Epidermal melanocyte (primary cell): ENCODE measurements at regions not wholly inside any gene's neighbourhood (a gene's known extent, or its start where the extent isn't known, plus 50 kb on each side); places are given as distances from the start of the nearest gene placed in this dataset.
"Not testable (repeated sequence)": the region's sequence is repeated elsewhere in the genome, so short reads cannot be mapped to it uniquely, and the experiment has no call there.

Experiments used
- DNase-seq: peaks from one replicate; pipeline ENCODE4 v3.0.0; 2011; ENCODE audit warnings: low spot score; ENCODE audit not compliant: insufficient read length

DNA sequence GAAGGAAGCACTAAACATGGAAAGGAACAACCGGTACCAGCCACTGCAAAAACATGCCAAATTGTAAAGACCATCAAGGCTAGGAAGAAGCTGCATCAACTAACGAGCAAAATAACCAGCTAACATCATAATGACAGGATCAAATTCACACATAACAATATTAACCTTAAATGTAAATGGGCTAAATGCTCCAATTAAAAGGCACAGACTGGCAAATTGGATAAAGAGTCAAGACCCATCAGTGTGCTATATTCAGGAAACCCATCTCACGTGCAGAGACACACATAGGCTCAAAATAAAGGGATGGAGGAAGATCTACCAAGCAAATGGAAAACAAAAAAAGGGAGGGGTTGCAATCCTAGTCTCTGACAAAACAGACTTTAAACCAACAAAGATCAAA is 126.3 kb upstream of the CAV2 start:
- DNase-seq, result not testable (repeated sequence)

DNA sequence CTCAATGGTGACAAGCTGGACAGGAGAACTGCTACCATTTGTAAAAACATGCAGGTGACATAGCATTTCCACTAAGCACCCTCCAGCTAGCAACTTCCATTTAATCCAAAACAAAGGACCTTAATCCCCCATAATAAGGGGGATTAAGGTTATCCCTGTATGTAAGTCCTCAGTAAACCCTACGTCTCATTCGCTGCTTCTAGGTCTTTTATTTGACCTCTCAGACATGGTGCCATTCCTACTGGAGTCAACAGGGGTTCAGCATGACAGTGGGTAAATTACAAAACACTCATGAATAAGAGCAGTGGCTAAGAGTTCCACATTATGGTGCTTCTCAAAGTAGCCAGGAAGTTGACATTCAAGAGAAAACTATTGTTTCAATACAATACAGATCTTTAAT is 121.8 kb upstream of the CAV2 start:
- DNase-seq, result no peak

DNA sequence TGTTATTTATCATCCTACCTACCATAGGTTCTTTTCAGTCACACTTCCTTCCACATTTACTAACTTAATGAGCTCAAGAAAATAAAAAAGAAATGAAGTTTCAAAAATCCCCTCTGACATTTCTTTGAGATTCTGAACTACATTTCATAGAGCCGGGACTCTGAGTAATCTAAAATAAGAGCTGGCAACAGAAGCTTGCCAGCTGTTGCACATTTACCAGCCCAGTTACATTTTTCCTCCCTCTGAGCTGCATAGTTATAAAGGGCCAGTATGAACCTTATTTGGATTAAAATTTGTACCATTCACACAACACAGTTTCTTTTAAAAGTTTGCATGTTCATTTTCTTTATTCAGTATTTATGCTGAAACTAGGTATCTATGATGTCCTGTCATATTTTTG is 119.5 kb upstream of the CAV2 start:
- DNase-seq, result no peak

DNA sequence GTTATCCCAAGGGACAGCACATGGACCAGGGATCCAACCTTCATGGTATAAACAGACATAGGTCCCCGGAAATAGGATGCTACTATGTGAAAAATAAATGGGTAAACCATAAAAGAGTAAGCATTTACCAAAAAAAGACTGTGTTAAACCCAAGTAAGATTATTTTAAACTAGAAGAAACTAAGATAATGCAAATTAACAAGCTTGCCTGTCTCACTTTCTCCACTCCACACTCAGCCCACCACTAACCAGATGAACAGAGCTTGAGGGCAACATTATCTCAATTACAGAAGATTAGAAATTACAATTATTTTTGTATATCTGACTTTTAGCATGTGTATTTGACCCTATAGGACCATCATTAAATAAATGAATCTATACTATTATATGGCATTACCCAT is 117.2 kb upstream of the CAV2 start:
- DNase-seq, result no peak

- DNase-seq, result no peak
Measured at GRCh38 chr7:116384936-116385635, 114.5 kb upstream of the CAV2 start.

GRCh38 chr7:116386674-116387073 is 112.9 kb upstream of the CAV2 start:
- no peak for DNase-seq

DNA sequence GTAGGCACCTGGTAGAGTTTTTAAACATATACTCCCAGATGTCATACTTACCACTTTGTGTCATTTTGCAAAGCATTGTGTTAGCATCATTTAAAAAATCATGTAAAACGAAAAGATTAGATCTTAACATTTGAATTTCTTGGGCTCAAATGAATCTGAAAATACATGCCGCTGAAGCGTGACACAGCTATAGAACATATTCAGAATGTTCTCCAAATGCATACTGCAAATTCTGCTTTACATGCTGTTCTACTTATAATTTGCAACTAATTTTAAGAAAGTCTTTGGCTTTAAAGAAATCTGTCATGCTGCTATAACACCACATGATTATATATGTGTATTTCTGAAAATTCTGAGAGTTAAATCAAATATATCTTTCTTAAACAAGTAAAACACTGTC is 109.2 kb upstream of the CAV2 start:
- no peak for DNase-seq

GRCh38 chr7:116392806-116393205 is 106.7 kb upstream of the CAV2 start:
- no peak for DNase-seq

DNA sequence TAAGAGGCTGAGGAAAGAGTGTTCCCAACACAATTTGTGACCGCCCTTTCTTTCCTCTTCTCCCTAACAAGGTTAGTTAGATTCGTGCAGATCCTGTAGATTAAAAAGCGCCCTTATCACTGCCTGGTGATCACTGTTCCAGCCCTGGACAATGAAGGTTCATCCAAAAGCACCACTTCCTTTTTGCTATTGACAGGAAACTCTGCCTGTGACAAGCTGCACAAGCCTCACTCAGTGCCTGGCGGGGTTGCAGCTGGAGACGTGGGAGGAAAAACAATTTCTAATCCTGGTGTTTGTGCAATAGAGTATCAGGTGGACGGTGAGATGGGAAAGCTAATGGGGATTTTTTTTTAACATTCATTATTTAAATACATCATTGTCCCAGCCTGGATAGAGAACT is 105.9 kb upstream of the CAV2 start:
- DNase-seq, result no peak

GRCh38 chr7:116394106-116394505 is 105.4 kb upstream of the CAV2 start:
- DNase-seq, result no peak

- DNase-seq, result no peak
Measured at GRCh38 chr7:116395141-116395791, 104.3 kb upstream of the CAV2 start.

- no peak for DNase-seq
Measured at GRCh38 chr7:116398672-116399071, 100.9 kb upstream of the CAV2 start.

- no peak for DNase-seq
Measured at GRCh38 chr7:116399819-116400218, 99.7 kb upstream of the CAV2 start.

DNA sequence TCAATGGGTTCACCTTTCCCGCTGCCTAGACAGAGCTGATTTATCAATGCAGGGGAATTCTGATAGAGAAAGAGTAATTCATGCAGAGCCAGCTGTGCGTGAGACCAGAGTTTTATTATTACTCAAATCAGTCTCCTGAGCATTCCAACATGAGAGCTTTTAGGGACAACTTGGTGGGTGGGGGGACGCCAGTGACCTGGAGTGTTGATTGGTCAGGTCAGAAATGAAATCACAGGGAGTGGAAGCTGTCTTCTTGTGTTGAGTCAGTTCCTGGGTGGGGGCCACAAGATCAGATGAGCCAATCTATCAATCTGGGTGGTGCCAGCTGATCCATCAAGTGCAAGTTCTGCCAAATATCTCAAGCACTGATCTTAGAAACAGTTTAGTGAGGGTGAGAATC is 99.0 kb upstream of the CAV2 start:
- DNase-seq, result no peak

GRCh38 chr7:116401711-116402110 is 97.8 kb upstream of the CAV2 start:
- DNase-seq, result no peak

DNA sequence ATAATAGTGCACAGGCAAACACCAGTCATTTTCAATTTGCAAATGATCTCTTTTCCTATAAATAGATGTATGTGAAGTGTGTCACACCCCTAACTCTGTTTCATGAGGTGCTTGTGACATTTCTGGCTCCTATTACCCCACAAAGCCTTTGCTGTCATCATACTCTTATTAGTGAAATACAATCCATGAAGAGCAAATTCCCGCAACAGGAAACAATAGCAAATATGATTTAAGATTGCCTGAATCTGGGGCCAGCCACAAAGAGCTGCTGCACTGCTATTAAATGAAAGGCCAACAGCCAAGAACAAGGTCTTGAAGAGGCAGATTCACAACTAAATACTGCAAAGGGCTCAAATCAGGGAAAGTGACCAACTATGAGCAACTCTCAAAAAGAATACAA is 96.3 kb upstream of the CAV2 start:
- DNase-seq, result no peak

DNA sequence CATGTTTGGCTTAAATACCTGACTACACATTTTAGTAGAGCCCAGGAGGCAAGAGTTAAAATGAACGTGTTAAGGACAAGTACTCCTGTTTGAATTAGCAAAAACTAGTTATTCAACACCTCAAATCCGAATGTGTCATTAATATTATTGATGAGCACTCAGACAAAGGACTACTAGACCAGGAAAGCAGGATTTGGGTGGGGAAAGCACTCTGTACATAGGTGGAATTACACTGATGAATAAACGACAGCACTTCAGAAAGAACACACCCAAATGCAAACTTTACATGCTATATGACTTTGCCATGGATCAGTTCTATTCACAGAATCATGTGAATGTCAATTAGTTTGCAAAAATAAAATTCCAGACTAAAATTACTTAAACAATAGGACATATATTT is 95.1 kb upstream of the CAV2 start:
- no peak for DNase-seq

- no peak for DNase-seq
Measured at GRCh38 chr7:116405810-116406209, 93.7 kb upstream of the CAV2 start.

DNA sequence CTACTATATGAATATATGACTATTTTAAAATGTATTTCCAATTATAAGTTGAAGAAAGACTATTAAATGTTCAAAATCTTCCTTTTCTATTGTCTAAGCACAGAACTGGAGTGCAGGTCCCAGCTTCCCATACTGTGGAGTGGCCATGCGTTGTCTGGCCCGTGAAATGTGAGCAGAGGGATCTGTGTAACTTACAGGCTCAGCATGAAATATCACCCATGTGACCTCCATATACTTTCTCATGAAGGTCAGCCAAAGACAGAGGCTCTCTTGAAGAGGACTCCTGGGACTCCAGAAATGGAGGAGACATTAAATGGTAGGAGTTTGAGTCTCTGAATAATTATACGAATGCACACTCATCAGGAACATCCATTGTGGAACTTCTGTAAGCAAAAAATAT is 92.4 kb upstream of the CAV2 start:
- no peak for DNase-seq

DNA sequence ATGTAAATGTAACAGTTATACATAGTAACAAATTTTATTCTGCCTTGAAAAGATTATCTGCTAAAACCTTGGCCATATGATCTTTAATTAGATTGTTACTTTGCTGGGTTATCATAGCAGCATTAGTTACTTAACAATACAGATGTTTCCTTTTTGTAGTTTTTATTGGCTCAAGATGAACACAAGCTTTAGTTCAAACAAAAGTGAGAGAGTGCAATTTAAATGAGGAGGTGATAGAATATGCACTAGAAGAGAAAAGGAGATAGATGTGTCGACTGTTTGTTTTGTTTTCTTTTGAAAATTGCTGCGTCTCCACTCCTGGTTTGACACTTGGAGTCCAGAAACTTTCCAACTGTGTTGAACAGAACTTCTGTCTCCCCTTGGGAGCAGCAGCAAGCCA is 91.4 kb upstream of the CAV2 start:
- DNase-seq, result no peak

DNA sequence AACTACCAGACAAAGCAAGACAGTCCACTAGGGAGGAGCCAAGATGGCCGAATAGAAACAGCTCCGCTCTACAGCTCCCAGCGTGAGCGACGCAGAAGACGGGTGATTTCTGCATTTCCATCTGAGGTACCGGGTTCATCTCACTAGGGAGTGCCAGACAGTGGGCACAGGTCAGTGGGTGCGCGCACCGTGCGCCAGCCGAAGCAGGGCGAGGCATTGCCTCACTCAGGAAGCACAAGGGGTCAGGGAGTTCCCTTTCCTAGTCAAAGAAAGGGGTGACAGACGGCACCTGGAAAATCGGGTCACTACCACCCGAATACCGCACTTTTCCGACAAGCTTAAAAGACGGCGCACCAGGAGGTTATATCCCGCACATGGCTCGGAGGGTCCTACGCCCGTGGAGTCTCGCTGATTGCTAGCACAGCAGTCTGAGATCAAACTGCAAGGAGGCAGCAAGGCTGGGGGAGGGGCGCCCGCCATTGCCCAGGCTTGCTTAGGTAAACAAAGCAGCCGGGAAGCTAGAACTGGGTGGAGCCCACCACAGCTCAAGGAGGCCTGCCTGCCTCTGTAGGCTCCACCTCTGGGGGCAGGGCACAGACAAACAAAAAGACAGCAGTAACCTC is 90.6 kb upstream of the CAV2 start:
- not testable (repeated sequence) for DNase-seq

- DNase-seq, result not testable (repeated sequence)
Measured at GRCh38 chr7:116410694-116411093, 88.8 kb upstream of the CAV2 start.
